NCI-H774 (cell line): ENCODE measurements at regions not wholly inside any gene's neighbourhood (a gene's known extent, or its start where the extent isn't known, plus 50 kb on each side); places are given as distances from the start of the nearest gene placed in this dataset.

Source experiments
- DNase-seq: peaks from one replicate; lab custom pipeline; 2025; lab: John Stamatoyannopoulos, UW

GRCh38 chr2:129654331-129654730 lies 325.1 kb upstream of the RAB6C start:
- DNase-seq: no peak

- DNase-seq: no peak
Observed at GRCh38 chr2:129656081-129656598, 323.3 kb upstream of the RAB6C start.

GRCh38 chr2:129658430-129658829 lies 321.0 kb upstream of the RAB6C start:
- DNase-seq: no peak

GRCh38 chr2:129661935-129662334 lies 317.5 kb upstream of the RAB6C start:
- DNase-seq: no peak

- DNase-seq: no peak
Observed at GRCh38 chr2:129667577-129667976, 311.9 kb upstream of the RAB6C start.

- DNase-seq: no peak
Observed at GRCh38 chr2:129672521-129672920, 306.9 kb upstream of the RAB6C start.

GRCh38 chr2:129673234-129673633 lies 306.2 kb upstream of the RAB6C start:
- DNase-seq: no peak

GRCh38 chr2:129673847-129674711 lies 305.4 kb upstream of the RAB6C start:
- no peak for DNase-seq

GRCh38 chr2:129678751-129679150 lies 300.7 kb upstream of the RAB6C start:
- DNase-seq: no peak

GRCh38 chr2:129681788-129682187 lies 297.7 kb upstream of the RAB6C start:
- no peak for DNase-seq

GRCh38 chr2:129689653-129690448 lies 289.6 kb upstream of the RAB6C start:
- no peak for DNase-seq

- DNase-seq: no peak
Observed at GRCh38 chr2:129695496-129695895, 284.0 kb upstream of the RAB6C start.

GRCh38 chr2:129698593-129698992 lies 280.9 kb upstream of the RAB6C start:
- no peak for DNase-seq

- DNase-seq: no peak
Observed at GRCh38 chr2:129699781-129700573, 279.5 kb upstream of the RAB6C start.

- no peak for DNase-seq
Observed at GRCh38 chr2:129702416-129703176, 276.9 kb upstream of the RAB6C start.

- no peak for DNase-seq
Observed at GRCh38 chr2:129705085-129705484, 274.4 kb upstream of the RAB6C start.

- no peak for DNase-seq
Observed at GRCh38 chr2:129707800-129708199, 271.7 kb upstream of the RAB6C start.

GRCh38 chr2:129708221-129708967 lies 271.1 kb upstream of the RAB6C start:
- DNase-seq: no peak

- DNase-seq: no peak
Observed at GRCh38 chr2:129709001-129709955, 270.2 kb upstream of the RAB6C start.
